Hypothalamus (tissue), 51 donors: ENCODE measurements at regions not wholly inside any gene's neighbourhood (a gene's known extent, or its start where the extent isn't known, plus 50 kb on each side); places are given as distances from the start of the nearest gene placed in this dataset.

Experiments
- DNase-seq, 51 donors: peaks; one replicate each; lab custom pipeline; 2025; lab: John Stamatoyannopoulos, UW

DNA sequence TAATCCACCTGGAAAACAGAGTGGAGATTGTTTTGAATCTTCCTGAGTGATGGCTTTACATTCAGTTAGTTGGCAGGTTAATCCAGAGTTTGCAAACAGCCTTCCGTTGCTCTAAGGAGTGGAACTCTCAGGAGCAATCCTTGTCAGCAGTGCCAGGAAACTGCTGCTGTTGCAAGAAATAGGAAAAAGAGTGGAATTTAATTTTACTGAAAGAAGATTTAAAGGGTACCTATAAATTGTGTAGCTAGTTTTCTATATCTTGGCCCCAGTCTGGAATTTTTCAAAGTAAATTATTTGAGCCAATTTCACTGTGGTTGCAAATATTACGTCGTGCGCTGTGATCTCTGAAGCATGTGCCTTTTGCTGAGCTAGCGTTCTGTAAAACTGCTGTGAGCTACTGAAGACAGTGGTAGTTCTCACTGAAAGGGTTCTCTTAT is 55.5 kb upstream of the SLC5A12 start:
- no peak for DNase-seq

DNA sequence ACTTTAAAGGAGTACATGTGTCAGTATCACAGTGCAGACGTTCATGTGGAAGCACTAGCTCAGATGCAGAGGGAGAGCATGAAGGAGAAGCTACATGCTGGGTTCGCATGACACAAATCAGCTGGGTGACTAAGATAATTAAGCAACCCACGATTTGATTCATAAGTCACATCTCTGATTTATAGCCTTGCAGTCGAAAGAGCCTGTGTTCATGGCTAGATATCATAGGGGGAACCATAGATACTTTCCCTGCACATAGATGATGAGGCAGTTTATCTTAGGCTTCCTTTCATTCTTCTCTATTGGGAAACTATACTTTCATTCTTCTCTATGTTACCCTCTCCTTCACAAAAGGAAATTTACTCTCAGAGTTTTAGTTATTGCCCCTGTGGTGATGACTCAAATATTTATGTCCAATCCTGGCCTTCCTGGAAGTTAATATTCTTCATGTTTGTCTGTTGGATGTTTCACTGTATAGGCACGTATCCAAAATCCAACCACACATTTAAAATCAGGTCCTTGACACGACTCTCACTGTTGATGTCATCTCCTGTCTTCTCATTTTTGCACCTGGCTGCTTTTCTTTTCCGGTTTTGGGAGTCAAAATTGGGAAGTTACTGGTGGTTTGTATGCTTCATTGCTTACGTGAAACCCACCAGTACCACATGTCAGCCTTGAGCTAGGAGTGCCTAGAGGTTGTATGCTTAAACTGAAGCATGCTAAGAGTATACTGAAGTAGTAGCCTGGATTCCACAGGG is 56.3 kb upstream of the SLC5A12 start:
- DNase-seq: no peak

- no peak for DNase-seq
Measured at GRCh38 chr11:26779074-26779865, 57.4 kb upstream of the SLC5A12 start.

GRCh38 chr11:26780376-26781085 is 58.7 kb upstream of the SLC5A12 start:
- no peak for DNase-seq

DNA sequence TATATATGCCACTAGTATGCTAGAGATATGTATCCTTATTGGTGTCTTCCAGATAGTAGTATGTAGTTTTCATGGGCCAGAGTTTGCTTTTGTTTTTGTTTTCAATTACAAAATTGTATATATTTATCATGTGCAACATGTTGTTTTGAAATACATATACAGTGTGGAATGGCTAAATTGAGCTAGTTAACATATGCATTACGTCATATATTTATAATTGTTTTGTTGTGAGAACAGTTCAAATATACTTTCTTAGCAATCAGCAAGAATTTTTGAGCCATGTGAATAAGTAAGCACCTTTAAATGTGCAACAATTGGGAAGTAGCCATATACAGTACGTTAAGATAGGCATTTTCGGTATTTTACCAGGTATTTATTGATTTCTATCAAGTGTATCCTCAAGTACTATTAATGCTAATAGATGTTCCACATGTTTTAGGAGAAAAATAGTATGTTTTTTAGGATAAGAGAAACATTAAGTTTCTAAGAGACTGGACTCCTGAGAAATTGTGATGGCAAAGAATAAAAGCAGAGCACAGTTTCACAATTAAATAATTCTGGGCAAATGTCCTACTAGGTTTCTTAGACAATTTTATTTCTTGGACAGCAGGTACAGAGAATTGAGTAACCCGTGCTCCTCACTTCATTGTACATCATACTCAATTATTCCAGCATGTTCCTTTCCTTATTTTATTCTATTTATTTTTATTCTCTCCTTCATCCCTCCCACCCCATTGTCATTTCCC is 60.5 kb upstream of the SLC5A12 start:
- no peak for DNase-seq

- no peak for DNase-seq
Measured at GRCh38 chr11:26783997-26784396, 62.1 kb upstream of the SLC5A12 start.

DNA sequence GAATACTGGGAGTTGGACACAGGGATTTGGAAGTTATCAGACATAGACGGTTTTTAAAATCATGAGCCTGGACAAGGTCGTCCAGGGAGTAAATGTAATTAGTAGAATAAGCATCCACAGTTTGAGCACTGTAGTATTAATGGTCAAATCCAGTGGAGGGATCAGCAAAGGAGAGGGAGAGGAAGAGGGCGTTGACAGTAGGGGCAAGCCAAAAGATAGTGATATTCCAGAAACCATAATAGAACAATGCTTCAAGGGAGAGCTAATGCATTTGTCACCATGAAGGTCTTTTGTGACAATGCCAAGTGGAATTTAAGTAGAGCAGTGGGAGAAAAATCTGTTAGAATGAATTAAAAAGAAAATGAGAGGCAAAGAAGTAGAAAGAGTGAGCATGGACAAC is 68.9 kb upstream of the SLC5A12 start:
- no peak for DNase-seq

DNA sequence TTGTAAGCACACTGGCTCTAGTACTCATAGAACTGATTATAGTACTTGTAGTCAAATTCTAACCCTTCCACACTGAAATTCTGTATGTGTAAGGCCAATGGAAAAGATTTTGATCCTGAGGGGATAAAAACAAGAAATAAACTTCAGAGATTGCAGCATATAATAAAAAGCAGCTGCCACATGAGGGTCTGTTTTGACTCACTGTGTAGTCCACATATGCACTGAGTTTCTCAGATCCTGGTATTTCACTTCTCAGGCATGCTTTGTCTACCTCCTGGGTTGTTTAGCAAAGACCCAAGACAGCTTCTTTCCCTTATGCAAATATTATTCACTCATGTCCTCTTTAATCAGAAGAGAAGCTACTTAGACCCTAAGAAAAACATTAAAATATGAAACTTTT is 71.1 kb upstream of the SLC5A12 start:
- no peak for DNase-seq

GRCh38 chr11:26793487-26793886 is 71.6 kb upstream of the SLC5A12 start:
- no peak for DNase-seq

- DNase-seq: no peak
Measured at GRCh38 chr11:26801601-26802000, 79.7 kb upstream of the SLC5A12 start.

DNA sequence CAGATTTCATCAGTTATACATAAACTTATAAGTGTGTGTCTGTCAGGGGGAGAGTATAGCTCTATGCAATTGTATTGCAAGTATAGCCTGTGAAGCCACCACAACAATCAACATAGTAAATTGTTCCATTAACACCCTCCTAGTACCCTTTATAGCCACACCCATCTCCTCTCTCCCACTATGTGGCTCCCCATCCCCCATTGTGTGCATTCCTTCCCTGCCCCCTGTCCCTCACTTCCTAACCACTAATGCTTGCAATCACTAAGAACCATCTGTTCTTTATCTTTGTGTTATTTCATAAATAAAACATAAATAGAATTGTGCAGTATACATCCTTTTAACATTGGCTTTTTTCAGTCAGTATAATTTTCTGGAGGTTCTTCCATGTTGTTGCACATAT is 83.1 kb upstream of the SLC5A12 start:
- DNase-seq: no peak

GRCh38 chr11:26806219-26806618 is 84.4 kb upstream of the SLC5A12 start:
- DNase-seq: no peak

- no peak for DNase-seq
Measured at GRCh38 chr11:26820739-26821138, 98.9 kb upstream of the SLC5A12 start.

DNA sequence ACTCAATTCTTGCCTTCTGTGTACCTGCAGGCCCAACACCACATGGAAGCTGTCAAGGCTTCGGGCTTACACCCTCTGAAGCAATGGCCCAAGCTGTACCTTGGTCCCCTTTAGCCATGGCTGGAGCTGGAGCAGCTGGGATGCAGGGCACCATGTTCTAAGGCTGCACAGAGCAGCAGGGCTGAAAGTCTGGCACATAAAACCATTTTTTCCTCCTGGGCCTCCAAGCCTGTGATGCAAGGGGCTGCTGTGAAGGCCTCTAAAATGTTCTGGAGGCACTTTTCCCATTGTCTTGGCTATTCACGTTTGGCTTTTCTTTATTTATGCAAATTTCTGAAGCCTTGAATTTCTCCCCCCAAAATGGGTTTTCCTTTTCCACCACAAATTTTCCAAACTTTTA is 102.1 kb upstream of the SLC5A12 start:
- no peak for DNase-seq

GRCh38 chr11:26827567-26828081 is 105.8 kb upstream of the SLC5A12 start:
- no peak for DNase-seq

- DNase-seq: no peak
Measured at GRCh38 chr11:26828288-26828687, 106.4 kb upstream of the SLC5A12 start.

- DNase-seq: no peak
Measured at GRCh38 chr11:26830218-26830617, 108.4 kb upstream of the SLC5A12 start.

DNA sequence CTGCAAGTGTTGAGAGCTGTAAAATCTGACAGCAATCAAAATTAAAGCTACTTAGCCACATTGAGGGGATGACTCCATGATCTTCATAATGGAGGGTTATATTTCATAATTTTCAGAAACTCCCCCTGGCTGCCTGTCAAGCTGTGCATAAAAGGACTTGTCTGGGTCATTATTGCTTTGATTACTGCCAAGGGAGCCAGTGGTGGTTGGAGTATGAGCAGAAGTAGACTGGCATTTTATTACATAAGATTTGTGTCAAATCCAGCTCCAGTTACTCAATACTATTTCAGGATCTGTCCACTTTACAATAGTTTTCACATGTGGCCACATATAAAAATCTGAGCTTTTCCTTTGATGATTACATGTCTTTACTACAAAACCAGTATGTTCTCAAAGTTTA is 108.9 kb upstream of the SLC5A12 start:
- DNase-seq: no peak

DNA sequence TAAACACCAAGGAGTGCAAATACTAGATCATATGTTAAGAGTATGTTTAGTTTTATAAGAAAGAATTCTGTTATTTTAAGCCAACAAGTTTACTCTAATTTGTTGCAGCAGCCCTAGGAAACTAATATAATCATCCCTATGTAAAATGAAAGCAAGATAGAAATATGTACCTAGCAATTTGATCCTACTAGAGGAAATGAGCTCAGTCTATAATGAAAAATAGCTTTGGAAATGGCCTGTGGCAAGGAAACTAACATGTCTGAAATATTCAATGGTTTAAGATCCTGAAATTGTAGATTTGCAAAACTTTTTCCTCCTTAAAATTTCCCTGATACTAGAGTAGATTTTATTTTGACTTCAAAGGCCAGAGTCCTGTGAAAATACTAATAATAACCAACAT is 112.7 kb upstream of the SLC5A12 start:
- DNase-seq: no peak

GRCh38 chr11:26835611-26836010 is 113.8 kb upstream of the SLC5A12 start:
- no peak for DNase-seq

GRCh38 chr11:26837154-26837553 is 115.3 kb upstream of the SLC5A12 start:
- no peak for DNase-seq
